ENCODE measurements at regions not wholly inside any gene's neighbourhood (a gene's known extent, or its start where the extent isn't known, plus 50 kb on each side); places are given as distances from the start of the nearest gene placed in this dataset.

DNA sequence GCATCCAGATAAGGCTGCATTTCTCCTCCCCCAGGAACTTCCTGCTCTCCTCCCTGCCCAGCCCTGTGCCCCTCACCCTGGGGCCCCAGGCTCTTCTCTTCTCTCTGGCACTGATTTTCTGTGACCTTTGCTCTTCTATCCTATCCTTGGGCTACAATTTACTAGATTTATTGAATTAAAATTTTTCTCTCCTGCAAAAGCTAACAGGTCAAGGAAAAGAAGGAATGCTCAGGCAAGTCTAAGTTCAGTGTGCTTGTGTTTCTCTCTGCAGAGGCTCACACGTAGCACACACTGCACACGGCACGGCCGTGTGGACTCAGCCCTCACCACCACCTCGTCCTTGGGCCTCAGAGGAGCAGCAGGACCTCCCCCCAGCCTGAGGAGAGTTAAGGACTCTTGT is 94.2 kb upstream of the SNTG2 start:
- Mint-ChIP-seq H3K4me1 (peaks cover 19% of the 10 kb centered on the region), H3K27me3 (ENCODE audit: low read depth) (no peaks in the 10 kb centered on the region), H3K4me3 (no peak overlapping the region), H3K27ac (ENCODE audit: unreplicated experiment) (no peak overlapping the region), H3K36me3 (ENCODE audit: low read depth) (no peaks in the 10 kb centered on the region), H3K9me3 (peaks cover 6% of the 10 kb centered on the region)
- no peak for DNase-seq (ENCODE audit: low read depth, low spot score)
- TF ChIP-seq CTCF (conservative IDR thresholded peaks at IDR 0.05) = no peak

DNA sequence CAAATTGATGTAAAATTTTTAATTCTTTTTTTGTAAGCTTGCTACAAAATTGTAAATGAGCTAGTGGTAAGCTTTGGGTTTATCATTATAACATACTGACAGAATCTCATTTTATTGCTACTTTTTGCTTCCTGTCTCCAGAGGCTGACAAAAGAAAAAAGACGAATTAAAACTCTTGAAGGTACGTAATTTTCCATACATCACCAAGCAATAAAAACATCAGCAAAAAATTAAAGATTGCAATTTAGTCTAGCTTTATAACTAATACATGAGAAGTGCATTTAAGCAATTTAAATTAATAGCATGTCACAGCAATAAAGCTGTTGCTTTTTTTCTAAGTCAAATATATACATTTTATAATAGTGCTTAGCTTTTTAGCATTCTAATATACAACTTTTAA is 94.6 kb upstream of the SNTG2 start:
- no peaks in the 10 kb centered on the region for H3K27me3 Mint-ChIP-seq (ENCODE audit: low read depth)
- no peaks in the 10 kb centered on the region for H3K36me3 Mint-ChIP-seq (ENCODE audit: low read depth)
- no peak for DNase-seq (ENCODE audit: low read depth, low spot score)
- H3K4me3 Mint-ChIP-seq = no peak overlapping the region
- H3K27ac Mint-ChIP-seq (ENCODE audit: unreplicated experiment) = no peak overlapping the region
- no peak for TF ChIP-seq CTCF (conservative IDR thresholded peaks at IDR 0.05)
- H3K9me3 Mint-ChIP-seq = peaks cover 6% of the 10 kb centered on the region
- H3K4me1 Mint-ChIP-seq = peaks cover 19% of the 10 kb centered on the region

DNA sequence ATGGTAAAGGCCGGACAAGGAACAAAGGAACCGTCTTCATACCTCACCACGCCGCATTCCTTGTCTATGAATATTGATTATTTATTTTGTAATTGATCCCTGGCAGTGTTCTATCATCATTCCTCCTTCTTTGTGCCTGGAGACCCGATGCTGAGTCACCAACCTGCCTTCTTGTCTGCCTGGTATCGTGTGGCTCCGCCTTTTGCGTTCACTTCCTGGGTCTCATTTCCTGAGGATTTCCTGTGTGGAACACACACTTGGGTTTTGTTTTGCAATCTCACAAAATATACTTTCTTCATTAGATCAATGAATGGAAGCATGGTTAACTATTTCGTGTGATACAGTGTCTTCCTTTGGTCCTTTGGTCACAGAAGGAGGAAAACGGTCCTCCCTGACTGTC is 95.5 kb upstream of the SNTG2 start:
- no peak for DNase-seq (ENCODE audit: low read depth, low spot score)
- Mint-ChIP-seq H3K27me3 (ENCODE audit: low read depth) (no peaks in the 10 kb centered on the region), H3K4me1 (peaks cover 19% of the 10 kb centered on the region), H3K9me3 (peaks cover 6% of the 10 kb centered on the region), H3K27ac (ENCODE audit: unreplicated experiment) (no peak overlapping the region), H3K36me3 (ENCODE audit: low read depth) (no peaks in the 10 kb centered on the region), H3K4me3 (no peak overlapping the region)
- TF ChIP-seq CTCF (conservative IDR thresholded peaks at IDR 0.05) = no peak

DNA sequence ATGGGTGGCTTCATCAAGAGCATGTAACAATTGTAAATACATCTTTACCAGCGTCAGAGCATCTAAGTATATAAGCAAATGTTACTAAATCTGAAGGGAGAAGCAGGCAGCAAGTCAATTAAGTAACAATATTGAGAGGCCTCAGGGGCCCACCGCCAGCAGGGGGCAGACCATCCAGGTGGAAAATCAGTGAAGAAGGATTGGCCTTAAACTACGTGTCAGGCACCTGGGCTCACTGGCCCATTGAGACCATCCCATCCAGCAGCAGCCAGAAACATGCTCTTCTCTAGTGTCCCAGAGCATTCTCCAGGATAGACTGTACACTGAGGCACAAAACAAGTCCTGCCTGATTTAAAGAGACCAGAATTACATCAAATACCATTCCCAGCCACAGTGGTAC is 96.2 kb upstream of the SNTG2 start:
- Mint-ChIP-seq H3K27me3 (ENCODE audit: low read depth) (no peaks in the 10 kb centered on the region), H3K36me3 (ENCODE audit: low read depth) (no peaks in the 10 kb centered on the region), H3K4me1 (peaks cover 19% of the 10 kb centered on the region), H3K9me3 (peaks cover 6% of the 10 kb centered on the region), H3K4me3 (no peak overlapping the region), H3K27ac (ENCODE audit: unreplicated experiment) (no peak overlapping the region)
- peak; percentile 40 for DNase-seq (ENCODE audit: low read depth, low spot score)
- TF ChIP-seq CTCF (conservative IDR thresholded peaks at IDR 0.05) = peak; percentile 71

DNA sequence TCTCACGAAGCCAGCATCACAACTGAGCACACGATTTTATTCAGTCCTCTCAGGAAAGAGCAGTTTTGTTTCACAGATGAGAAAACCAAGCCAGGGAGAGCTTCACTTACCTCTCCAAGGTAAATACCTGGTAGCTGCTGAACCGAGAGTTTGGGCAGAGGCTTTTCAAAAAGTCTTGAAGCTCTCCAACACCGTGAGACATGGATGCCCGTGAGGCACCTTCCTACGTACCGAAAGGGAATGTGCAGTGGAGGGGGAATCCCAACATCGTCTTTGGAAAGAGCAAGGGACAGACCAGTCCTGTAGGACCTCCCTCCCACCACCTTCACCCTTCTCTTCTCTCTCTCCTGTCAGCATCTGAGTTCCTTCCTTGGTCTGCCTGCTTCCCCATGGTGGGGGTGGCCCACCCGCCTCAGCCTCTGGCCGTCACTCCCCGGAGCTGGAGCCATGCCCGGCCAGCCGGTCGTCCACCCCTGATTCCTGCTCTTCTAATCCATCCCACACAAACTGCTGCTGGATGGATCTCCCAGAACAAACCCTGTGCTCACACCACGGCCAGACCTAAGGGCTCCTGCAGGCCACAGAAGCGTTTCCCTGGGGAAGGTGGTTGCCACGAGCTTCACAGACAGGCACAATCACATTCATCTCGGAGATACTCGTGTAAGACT is 97.3 kb upstream of the SNTG2 start:
- DNase-seq (ENCODE audit: low read depth, low spot score) = no peak
- Mint-ChIP-seq H3K4me3 (no peak overlapping the region), H3K4me1 (peaks cover 12% of the 10 kb centered on the region), H3K9me3 (peaks cover 6% of the 10 kb centered on the region), H3K27ac (ENCODE audit: unreplicated experiment) (no peak overlapping the region), H3K27me3 (ENCODE audit: low read depth) (no peaks in the 10 kb centered on the region), H3K36me3 (ENCODE audit: low read depth) (no peaks in the 10 kb centered on the region)
- TF ChIP-seq CTCF (conservative IDR thresholded peaks at IDR 0.05) = no peak

Measured in neural crest cell (in vitro differentiated cells).